GM12872 (cell line): ENCODE measurements at regions not wholly inside any gene's neighbourhood (a gene's known extent, or its start where the extent isn't known, plus 50 kb on each side); places are given as distances from the start of the nearest gene placed in this dataset.

Source experiments
- CTCF ChIP-seq: IDR thresholded peaks from 3 replicates; pipeline ENCODE4 v1.5.1; 2011; ENCODE audit warnings: low read depth, mild to moderate bottlenecking, low read length, moderate library complexity; ENCODE audit not compliant: insufficient read depth

- no peak for TF ChIP-seq CTCF
Observed at GRCh38 chr15:95121191-95121590, 889.8 kb downstream of the MCTP2 start.

DNA sequence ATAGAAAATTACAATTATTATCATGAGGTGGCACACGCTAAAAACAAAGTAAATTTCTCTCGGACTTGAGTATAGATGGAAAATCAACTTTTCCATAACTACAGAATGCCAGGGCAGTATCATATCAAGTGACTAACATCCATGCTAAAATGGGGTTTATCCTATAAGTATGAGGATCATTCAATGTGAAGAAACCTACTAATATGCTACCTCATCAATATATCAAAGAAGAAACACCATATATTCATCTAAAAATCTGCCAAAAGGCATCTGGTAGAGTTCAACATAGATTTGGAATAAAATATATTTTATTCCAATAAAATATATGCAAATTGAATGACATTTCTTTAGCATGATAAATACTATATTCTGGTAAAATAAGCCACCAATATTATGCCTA, 894.4 kb downstream of the MCTP2 start:
- TF ChIP-seq CTCF, result no peak

DNA sequence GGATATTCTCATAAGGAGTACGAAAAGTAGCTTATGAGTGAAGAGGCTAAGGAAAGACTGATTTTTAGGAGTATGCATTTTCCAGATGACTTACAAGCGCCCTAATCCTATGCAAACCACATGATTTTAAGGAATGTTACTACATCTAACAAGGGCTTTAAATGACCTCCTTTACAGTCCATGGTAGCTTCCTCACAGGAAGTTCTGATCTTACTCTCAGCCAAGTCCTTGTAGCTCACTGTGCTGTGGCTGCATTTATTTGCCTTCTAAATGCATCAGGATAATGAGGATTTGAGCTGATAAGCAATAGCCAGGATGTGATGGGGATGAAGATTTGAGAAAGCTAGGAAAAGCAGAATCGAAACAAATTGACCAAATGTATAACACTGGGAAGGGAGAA, 896.0 kb downstream of the MCTP2 start:
- no peak for TF ChIP-seq CTCF

DNA sequence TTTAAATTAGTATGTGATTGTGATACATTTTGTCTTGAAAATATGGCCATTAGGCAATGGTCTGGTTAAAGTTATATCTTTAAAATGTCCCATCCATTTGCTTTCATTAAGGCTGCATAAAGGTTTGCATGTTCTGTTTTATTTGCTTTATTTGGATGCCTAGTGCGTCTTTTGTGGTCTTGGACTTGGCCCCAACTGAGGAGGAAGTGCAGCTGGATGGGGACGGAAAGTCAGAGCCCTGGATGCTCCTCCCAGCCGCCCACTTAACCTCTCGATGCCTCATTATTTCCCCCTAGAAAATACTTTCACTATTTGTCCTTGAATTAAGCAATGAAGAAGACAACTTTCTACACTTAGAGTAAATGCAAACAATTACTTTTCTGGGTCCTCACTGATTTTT, 898.2 kb downstream of the MCTP2 start:
- TF ChIP-seq CTCF, result no peak

- TF ChIP-seq CTCF, result no peak
Observed at GRCh38 chr15:95131131-95131556, 899.8 kb downstream of the MCTP2 start.

DNA sequence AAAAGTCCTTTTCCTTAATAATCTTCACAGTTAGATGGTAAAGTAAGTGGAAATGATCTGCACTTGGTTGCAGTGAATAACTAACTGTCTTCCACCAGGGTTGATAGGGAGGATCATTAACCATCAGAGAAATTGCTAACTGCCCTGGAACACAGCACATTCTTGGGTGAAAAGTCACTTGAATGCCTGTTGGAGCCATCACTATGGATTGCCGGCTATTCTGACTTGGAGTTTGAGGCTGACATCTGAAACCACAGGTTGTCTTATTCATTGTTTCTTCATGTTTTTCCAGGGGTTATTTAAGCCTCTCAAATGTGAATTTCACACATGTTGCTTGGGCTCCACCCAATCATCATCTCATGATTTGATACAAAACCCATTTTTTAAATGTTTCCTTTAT, 901.4 kb downstream of the MCTP2 start:
- TF ChIP-seq CTCF, result no peak

DNA sequence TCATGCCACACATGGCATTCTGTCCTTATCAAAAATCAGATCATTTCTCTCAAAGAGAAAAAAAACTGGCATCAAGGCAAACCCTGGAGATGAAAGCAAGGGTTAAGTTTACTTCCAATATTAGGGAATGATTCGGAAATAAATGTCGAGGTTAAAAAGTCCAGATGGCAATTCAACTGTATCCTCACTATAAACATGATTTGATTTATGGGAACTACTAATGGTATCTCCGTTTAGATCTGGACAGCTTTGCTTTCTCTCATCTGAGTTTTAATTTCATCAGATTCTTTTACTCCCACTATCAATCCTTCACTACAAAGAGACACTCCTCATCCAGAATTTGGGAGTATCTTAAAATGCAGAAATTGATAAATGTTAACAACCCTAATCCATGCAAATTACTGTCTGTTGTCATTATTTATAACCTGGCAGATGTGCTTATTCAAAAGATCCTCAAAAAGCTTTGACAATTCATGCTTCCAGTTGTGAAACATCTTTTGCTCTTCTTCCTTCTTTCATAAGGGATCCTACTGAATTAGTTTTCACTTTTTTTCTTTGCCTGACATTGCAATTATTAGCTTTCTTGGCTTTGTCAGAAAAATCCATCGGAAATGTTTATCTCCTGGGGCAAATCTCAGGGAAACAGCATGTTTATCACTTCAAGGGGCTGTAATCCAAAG, 903.2 kb downstream of the MCTP2 start:
- TF ChIP-seq CTCF, result no peak
